Neural cell (in vitro differentiated cells): ENCODE measurements at regions not wholly inside any gene's neighbourhood (a gene's known extent, or its start where the extent isn't known, plus 50 kb on each side); places are given as distances from the start of the nearest gene placed in this dataset.

Experiments used
- H2AFZ ChIP-seq: fragments of 200-600, 300-800 bp; sonication (generic), shearing (Covaris generic); 2 replicates; pipeline ENCODE4 v1.6.0; 2014; ENCODE audit warnings: low read depth, mild to moderate bottlenecking, antibody characterized with exemption, low read length, moderate library complexity
- H3F3A ChIP-seq: fragments of 200-600 bp; shearing (Covaris generic); 2 replicates; pipeline ENCODE4 v1.6.1; 2016; ENCODE audit warnings: mild to moderate bottlenecking, moderate library complexity, mixed read lengths, antibody characterized with exemption, low read length; ENCODE audit not compliant: insufficient read depth, poor library complexity, severe bottlenecking
- H3K27ac ChIP-seq: fragments of 200-600, 300-800 bp; sonication (generic), shearing (Covaris generic); 2 replicates; pipeline ENCODE4 v1.5.1; 2014; ENCODE audit warnings: mild to moderate bottlenecking, low read length, moderate library complexity
- H3K27me3 ChIP-seq: fragments of 300-800, 200-600 bp; sonication (generic), shearing (Covaris generic); 2 replicates; pipeline ENCODE4 v1.6.0; 2014; ENCODE audit warnings: mild to moderate bottlenecking, low read depth, low read length, moderate library complexity; ENCODE audit not compliant: insufficient read depth
- H3K36me3 ChIP-seq: fragments of 300-800, 200-600 bp; sonication (generic), shearing (Covaris generic); 2 replicates; pipeline ENCODE4 v1.5.1; 2014; ENCODE audit warnings: mild to moderate bottlenecking, antibody characterized with exemption, low read length, moderate library complexity; ENCODE audit not compliant: insufficient read depth
- H3K4me2 ChIP-seq: fragments of 300-800, 200-600 bp; sonication (generic), shearing (Covaris generic); 2 replicates; pipeline ENCODE4 v1.6.0; 2014; ENCODE audit warnings: mild to moderate bottlenecking, low read length
- H3K4me3 ChIP-seq: fragments of 300-800, 200-600 bp; sonication (generic), shearing (Covaris generic); 2 replicates; pipeline ENCODE4 v1.5.1; 2014; ENCODE audit warnings: mild to moderate bottlenecking, low read length, moderate library complexity
- H3K79me2 ChIP-seq: fragments of 200-600 bp; shearing (Covaris generic); replicated peaks from 2 replicates; pipeline ENCODE4 v1.6.0; 2014; ENCODE audit warnings: mild to moderate bottlenecking, low read length, moderate library complexity; ENCODE audit not compliant: insufficient read depth
- H3K9ac ChIP-seq: fragments of 300-800, 200-600 bp; sonication (generic), shearing (Covaris generic); 2 replicates; pipeline ENCODE4 v1.6.1; 2016; ENCODE audit warnings: mild to moderate bottlenecking, low read length, mixed read lengths
- H3K9me2 ChIP-seq: fragments of 200-600 bp; shearing (Covaris generic); 2 replicates; pipeline ENCODE4 v1.6.1; 2016; ENCODE audit warnings: mild to moderate bottlenecking, low read length, mixed read lengths; ENCODE audit not compliant: insufficient read depth
- H3K9me3 ChIP-seq: fragments of 200-600, 300-800 bp; sonication (generic), shearing (Covaris generic); 2 replicates; pipeline ENCODE4 v1.6.1; 2016; ENCODE audit warnings: mild to moderate bottlenecking, mixed run types, low read length, moderate library complexity, mixed read lengths
- H4K20me1 ChIP-seq: fragments of 200-600 bp; shearing (Covaris generic); 2 replicates; pipeline ENCODE4 v1.6.1; 2016; ENCODE audit warnings: mild to moderate bottlenecking, mixed run types; ENCODE audit not compliant: insufficient read depth
- EP300 ChIP-seq: fragments of 450-650 bp; conservative IDR thresholded peaks from 2 replicates; pipeline ENCODE4 v1.6.1; 2014; ENCODE audit warnings: antibody characterized with exemption, mild to moderate bottlenecking, moderate library complexity; ENCODE audit not compliant: poor library complexity, severe bottlenecking
- EZH2 ChIP-seq: fragments of 200-600, 300-800 bp; shearing (Covaris generic), sonication (generic); IDR thresholded peaks from 2 replicates; pipeline ENCODE4 v1.6.1; 2014; ENCODE audit warnings: antibody characterized with exemption, low read length, borderline replicate concordance, mild to moderate bottlenecking; ENCODE audit not compliant: insufficient read depth, poor library complexity, severe bottlenecking
- MXI1 ChIP-seq: fragments of 450-650 bp; conservative IDR thresholded peaks from 2 replicates; pipeline ENCODE4 v1.6.1; 2014; ENCODE audit warnings: antibody characterized with exemption, mild to moderate bottlenecking; ENCODE audit not compliant: poor library complexity, severe bottlenecking
- POLR2AphosphoS5 ChIP-seq: IDR thresholded peaks from 2 replicates; pipeline ENCODE4 v1.6.1; 2012
- RAD21 ChIP-seq: fragments of 450-650 bp; conservative IDR thresholded peaks from 2 replicates; pipeline ENCODE4 v1.6.1; 2014; ENCODE audit warnings: antibody characterized with exemption, mild to moderate bottlenecking, moderate library complexity
- SMC3 ChIP-seq: fragments of 450-650 bp; conservative IDR thresholded peaks from 2 replicates; pipeline ENCODE4 v1.6.1; 2014; ENCODE audit warnings: antibody characterized with exemption, mild to moderate bottlenecking, moderate library complexity; ENCODE audit not compliant: poor library complexity
- TAF1 ChIP-seq: IDR thresholded peaks from 2 replicates; pipeline ENCODE4 v1.6.1; 2012; ENCODE audit warnings: low read depth
- TF ChIP-seq, protein P1 (sequence below): IDR thresholded peaks from 2 replicates; pipeline ENCODE4 v1.6.1; 2012; ENCODE audit warnings: borderline replicate concordance
- TF ChIP-seq, protein P2 (sequence below): fragments of 450-650 bp; IDR thresholded peaks from 2 replicates; pipeline ENCODE4 v1.5.1; 2014; ENCODE audit warnings: antibody characterized with exemption, mild to moderate bottlenecking, moderate library complexity; ENCODE audit not compliant: poor library complexity, severe bottlenecking

DNA sequence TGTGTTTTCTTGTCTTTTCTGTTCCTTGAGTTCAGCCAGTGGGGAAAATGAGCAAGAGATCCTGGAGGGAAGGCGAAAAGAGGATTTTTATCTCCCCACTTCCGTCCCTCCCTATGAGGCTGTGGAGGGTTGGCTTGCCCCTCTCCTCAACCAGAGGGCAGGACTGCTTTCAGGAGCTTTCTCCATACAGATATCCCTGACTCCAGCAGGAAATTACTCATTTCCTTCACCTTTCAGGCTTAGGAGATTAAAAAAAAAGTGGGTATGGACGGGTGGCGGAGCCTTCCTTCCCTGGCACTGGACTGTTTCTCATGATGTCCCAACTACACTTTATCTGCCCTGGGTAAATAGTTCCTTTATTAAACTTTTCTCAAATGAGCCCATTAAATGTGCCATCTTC lies 241.2 kb downstream of the FRK start:
- TF ChIP-seq SMC3 = no peak
- no peaks in the 10 kb centered on the region for H3K36me3 ChIP-seq
- H3K79me2 ChIP-seq = no peaks in the 10 kb centered on the region
- no peaks in the 10 kb centered on the region for H3K9me2 ChIP-seq
- H4K20me1 ChIP-seq = no peaks in the 10 kb centered on the region
- H3K27me3 ChIP-seq = no peaks in the 10 kb centered on the region
- H3F3A ChIP-seq = no peaks in the 10 kb centered on the region
- H3K9me3 ChIP-seq = no peaks in the 10 kb centered on the region
- H3K4me2 ChIP-seq = no peak overlapping the region
- H3K9ac ChIP-seq = no peak overlapping the region
- H3K4me3 ChIP-seq = no peak overlapping the region
- H3K27ac ChIP-seq = no peak overlapping the region
- no peak overlapping the region for H2AFZ ChIP-seq

DNA sequence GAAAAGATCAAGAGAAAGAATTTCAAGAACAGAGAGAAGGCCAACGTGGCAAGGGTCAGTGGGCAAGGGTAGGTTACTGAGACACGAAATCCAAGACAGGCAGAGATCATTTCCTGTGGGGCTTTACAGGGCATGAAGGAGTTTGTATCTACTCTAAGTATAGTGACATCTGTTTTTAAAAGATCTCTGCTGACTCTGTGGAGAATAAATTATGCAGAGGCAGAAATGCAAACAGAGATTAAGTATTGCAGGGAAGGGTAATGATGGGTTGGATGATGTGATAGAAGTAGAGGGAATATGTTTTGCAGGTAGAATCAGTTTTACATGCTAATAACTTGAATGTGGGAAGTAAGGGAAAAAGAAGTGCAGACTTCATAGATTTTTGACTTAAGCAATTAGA lies 243.5 kb downstream of the FRK start:
- no peak overlapping the region for H3K4me2 ChIP-seq
- H3K9ac ChIP-seq = no peak overlapping the region
- no peaks in the 10 kb centered on the region for H4K20me1 ChIP-seq
- no peaks in the 10 kb centered on the region for H3K36me3 ChIP-seq
- H3K9me2 ChIP-seq = no peaks in the 10 kb centered on the region
- TF ChIP-seq, protein P1, sequence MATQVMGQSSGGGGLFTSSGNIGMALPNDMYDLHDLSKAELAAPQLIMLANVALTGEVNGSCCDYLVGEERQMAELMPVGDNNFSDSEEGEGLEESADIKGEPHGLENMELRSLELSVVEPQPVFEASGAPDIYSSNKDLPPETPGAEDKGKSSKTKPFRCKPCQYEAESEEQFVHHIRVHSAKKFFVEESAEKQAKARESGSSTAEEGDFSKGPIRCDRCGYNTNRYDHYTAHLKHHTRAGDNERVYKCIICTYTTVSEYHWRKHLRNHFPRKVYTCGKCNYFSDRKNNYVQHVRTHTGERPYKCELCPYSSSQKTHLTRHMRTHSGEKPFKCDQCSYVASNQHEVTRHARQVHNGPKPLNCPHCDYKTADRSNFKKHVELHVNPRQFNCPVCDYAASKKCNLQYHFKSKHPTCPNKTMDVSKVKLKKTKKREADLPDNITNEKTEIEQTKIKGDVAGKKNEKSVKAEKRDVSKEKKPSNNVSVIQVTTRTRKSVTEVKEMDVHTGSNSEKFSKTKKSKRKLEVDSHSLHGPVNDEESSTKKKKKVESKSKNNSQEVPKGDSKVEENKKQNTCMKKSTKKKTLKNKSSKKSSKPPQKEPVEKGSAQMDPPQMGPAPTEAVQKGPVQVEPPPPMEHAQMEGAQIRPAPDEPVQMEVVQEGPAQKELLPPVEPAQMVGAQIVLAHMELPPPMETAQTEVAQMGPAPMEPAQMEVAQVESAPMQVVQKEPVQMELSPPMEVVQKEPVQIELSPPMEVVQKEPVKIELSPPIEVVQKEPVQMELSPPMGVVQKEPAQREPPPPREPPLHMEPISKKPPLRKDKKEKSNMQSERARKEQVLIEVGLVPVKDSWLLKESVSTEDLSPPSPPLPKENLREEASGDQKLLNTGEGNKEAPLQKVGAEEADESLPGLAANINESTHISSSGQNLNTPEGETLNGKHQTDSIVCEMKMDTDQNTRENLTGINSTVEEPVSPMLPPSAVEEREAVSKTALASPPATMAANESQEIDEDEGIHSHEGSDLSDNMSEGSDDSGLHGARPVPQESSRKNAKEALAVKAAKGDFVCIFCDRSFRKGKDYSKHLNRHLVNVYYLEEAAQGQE = no peak
- TF ChIP-seq TAF1 (no peak), SMC3 (no peak), RAD21 (no peak), EZH2 (no peak), POLR2AphosphoS5 (no peak), EP300 (no peak), MXI1 (no peak)
- TF ChIP-seq, protein P2, sequence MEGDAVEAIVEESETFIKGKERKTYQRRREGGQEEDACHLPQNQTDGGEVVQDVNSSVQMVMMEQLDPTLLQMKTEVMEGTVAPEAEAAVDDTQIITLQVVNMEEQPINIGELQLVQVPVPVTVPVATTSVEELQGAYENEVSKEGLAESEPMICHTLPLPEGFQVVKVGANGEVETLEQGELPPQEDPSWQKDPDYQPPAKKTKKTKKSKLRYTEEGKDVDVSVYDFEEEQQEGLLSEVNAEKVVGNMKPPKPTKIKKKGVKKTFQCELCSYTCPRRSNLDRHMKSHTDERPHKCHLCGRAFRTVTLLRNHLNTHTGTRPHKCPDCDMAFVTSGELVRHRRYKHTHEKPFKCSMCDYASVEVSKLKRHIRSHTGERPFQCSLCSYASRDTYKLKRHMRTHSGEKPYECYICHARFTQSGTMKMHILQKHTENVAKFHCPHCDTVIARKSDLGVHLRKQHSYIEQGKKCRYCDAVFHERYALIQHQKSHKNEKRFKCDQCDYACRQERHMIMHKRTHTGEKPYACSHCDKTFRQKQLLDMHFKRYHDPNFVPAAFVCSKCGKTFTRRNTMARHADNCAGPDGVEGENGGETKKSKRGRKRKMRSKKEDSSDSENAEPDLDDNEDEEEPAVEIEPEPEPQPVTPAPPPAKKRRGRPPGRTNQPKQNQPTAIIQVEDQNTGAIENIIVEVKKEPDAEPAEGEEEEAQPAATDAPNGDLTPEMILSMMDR = no peak
- H3K27me3 ChIP-seq = no peaks in the 10 kb centered on the region
- H3K4me3 ChIP-seq = no peak overlapping the region
- no peaks in the 10 kb centered on the region for H3K9me3 ChIP-seq
- no peak overlapping the region for H3K27ac ChIP-seq
- H3K79me2 ChIP-seq = no peaks in the 10 kb centered on the region
- H2AFZ ChIP-seq = no peak overlapping the region
- no peaks in the 10 kb centered on the region for H3F3A ChIP-seq

DNA sequence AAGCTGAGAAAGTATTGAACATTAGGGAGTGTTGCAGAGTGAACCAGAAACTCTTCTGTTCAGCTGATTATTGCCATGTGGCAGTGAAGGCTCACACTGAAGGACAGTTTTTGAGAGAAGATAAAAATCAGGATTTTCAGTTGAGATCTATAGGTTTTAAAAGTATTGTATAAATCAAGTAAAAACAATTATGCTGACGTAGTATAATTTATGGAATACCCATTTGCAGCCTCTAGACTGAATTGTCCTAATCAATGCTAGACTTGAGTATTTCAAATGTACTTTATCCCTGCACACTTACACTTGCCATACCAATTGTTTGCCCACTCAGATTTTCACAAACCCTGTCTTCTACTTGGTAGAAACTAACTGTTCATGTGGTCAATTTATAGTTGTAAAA lies 245.8 kb downstream of the FRK start:
- no peaks in the 10 kb centered on the region for H3K9me2 ChIP-seq
- H3K4me3 ChIP-seq = no peak overlapping the region
- H3K36me3 ChIP-seq = no peaks in the 10 kb centered on the region
- no peak for TF ChIP-seq EP300
- TF ChIP-seq MXI1 = no peak
- TF ChIP-seq POLR2AphosphoS5 = no peak
- TF ChIP-seq EZH2 = no peak
- TF ChIP-seq SMC3 = no peak
- TF ChIP-seq, protein P1 = no peak
- TF ChIP-seq RAD21 = no peak
- TF ChIP-seq, protein P2 = no peak
- no peak for TF ChIP-seq TAF1
- no peak overlapping the region for H3K27ac ChIP-seq
- no peak overlapping the region for H3K4me2 ChIP-seq
- H3K27me3 ChIP-seq = no peaks in the 10 kb centered on the region
- no peaks in the 10 kb centered on the region for H3K79me2 ChIP-seq
- H4K20me1 ChIP-seq = no peaks in the 10 kb centered on the region
- no peaks in the 10 kb centered on the region for H3K9me3 ChIP-seq
- no peak overlapping the region for H3K9ac ChIP-seq
- no peaks in the 10 kb centered on the region for H3F3A ChIP-seq
- no peak overlapping the region for H2AFZ ChIP-seq
